NCI-H446 (cell line): ENCODE measurements at regions not wholly inside any gene's neighbourhood (a gene's known extent, or its start where the extent isn't known, plus 50 kb on each side); places are given as distances from the start of the nearest gene placed in this dataset.
A peak's percentile ranks its signal among the peaks of the same experiment; 100 is the strongest.
"Not testable (repeated sequence)": the region's sequence is repeated elsewhere in the genome, so short reads cannot be mapped to it uniquely, and the experiment has no call there.

Source experiments
- DNase-seq, 2 experiments: peaks; one replicate each; lab custom pipeline; 2025; lab: John Stamatoyannopoulos, UW

DNA sequence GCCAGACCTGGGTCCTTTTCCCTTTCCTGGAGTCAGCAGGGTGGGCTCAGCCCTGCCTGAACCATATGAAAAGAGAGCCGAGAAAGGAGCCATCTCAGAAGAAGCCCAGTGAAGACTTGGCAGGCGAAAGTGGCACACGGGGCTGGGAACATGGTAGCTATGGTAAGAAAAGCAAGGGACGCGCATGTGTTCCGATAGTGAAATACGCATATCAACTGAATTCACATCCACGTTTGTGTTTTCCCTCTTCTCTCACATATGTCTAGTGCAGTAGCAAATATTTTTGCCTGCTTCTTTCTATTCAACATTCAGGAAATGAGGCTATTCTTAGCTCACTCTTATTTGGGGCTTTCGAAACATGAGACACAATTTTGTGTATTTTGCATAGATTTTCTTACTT, 54.1 kb upstream of the PEG3 start:
- DNase-seq, result no peak

DNA sequence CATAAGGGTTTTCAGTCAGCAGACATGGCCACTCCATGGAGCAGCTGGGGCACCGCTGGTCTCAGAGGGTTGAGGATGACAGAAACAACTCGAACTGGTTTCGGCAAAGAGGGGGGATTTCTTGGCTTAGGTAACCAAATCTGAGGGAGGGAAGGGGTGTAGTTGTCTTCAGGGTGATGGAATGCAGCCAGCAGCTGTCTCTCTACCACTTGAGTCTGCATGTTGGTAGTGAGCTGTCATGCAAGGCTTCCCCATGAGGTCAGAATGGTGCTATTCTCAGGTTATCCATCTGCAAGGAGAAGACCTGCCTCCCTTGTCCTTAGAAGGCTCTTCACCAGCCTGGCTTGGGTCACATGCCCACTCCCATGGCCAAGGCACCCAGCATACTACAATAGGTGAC, 55.6 kb upstream of the PEG3 start:
- no peak for DNase-seq

DNA sequence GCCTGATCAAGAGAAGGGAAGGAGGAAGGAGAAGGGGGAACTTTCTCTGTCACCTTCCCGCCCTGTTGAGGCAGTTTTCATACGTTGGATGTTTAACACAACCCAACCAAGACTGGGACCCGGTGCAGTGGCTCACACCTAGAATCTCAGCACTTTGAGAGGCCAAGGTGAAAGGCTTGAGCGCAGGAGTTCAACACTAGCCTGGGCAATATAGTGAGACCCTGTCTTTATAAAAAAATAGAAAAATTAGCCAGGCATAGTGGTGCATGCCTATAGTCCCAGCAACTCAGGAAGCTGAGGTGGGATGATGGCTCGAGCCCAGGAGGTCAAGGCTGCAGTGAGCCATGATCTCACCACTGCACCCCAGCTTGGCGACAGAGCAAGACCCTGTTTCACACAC, 59.4 kb upstream of the PEG3 start:
- DNase-seq, result no peak

DNA sequence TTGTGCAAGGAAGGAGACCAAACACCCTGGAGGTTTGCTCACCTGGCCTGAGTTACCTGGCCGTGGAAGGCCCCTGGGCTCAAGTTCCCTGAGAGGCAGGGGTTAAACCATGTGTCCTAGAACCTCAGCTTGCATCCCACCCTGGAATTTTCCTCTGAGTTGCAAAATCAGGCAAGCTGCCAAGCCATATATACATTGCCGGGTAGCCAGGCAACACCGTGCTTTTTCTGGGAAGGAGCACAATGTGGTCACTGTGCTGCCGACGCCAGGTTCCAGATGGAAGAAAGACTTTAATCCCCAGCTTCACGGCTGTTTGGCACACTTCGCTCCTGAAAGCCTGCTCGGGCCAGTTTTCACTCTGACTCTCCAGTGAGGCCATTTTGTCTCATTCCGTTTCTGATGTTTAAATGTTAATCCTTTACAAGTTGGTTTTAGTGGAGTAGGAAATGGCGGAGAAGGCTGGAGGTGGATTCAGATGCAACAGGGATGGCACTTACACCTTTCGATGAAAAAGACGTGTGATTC, 60.1 kb upstream of the PEG3 start:
- DNase-seq, result no peak

DNA sequence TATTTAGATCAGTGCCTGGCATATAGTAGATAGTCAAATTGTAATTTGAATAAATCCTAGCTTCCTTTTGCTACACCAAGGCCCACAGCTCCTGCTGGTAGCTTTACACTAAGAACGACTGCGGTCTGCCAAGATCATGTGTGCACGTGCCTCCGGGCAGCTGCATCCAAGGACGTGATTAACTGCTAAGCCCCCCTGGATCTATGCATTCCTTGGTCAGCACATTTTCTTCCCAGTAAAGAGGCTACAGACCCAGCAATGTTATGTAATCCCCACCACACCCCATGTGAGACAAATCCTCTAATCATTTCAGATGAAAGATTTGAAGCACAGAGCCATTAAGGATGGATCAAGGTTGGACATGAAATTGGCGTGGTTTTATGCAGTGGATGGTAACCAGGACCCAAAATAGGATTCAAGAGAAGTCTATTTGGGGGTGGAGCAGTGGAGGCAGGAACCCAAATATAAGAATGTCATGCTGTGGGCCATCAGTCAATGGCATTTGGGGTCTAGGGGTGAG, 65.2 kb upstream of the PEG3 start:
- DNase-seq, result no peak

DNA sequence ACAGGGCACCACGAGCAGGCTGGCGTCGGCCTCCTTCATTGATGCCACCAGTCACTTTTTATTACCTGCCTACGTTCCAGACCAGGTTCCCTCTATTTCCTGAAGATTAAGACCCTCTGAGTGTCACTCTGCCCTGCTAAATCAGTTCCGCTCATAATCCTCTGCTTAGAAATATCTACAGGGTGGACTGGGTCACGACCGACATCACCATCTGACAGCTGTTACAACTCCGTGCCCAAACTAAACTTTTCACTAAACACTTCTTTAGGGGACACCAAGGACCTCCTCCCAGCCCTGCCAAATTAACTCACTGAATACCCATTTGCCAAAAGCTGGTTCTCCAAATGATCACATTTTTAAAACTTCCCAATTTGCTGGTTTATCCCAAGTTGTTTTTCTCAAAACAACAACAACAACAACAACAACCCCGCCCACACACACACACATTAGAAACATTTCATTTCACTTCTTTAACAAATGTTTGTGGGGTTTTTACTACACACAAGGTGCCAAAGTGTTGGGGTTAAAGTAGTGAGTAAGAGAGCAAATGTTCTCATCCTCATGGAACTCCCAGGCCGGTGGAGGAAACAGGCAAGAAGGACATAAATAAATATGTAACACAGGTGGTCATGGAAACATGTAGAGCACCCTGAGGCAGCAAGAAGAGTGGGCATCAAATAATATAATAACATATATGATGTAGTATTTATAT, 72.0 kb upstream of the PEG3 start:
- DNase-seq, result no peak

DNA sequence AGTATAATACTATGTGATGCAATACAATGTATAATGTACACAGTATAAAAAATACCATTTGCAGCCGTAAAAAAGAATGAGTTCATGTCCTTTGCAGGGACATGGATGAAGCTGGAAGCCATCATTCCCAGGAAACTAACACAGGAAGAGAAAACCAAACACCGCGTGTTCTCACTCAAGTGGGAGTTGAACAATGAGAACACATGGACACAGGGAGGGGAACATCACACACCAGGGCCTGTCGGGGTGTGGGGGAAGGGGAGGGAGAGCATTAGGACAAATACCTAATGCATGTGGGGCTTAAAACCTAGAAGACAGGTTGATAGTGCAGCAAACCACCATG, 72.6 kb upstream of the PEG3 start:
- not testable (repeated sequence) for DNase-seq

DNA sequence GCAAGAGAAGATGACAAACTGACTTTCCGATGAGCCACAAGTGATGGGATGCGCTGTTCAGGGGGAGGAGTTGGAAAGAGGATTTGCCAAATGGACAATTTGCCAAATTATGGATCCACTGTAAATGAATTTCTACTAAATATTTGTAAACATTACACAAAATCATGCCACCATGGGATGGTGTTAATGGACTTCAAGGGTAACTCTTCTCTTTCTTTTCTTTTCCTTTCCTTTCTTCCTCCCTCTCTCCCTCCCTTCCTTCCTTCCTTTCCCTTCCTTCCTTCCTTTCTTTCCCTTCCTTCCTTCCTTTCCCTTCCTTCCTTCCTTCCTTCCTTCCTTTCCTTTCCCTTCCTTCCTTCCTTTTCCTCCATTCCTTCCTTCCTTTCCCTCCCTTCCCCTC, 76.0 kb upstream of the PEG3 start:
- DNase-seq, result no peak

DNA sequence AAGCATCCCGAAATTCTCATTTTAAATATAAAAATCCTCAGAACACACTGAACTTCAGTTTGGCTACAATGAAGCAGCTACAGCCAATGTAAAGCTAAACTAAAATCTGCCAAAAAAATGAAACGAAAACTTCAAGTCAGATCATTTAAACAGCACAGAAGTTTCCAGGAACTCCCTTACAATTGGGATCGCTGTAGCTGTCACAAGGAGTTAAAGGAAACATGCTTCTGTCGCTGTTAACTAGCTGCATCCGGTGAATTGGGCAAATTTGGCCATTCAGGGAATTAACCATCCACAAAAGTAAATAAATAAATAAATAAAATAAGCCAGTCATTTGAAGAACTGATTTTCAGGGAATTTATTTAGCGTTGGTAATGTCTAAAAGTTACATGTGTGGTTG, 77.0 kb upstream of the PEG3 start:
- DNase-seq, result no peak

- DNase-seq, result no peak
These were observed 77.5 kb upstream of the PEG3 start for GRCh38 chr19:56917998-56918397.

- no peak for DNase-seq
These were observed 78.3 kb upstream of the PEG3 start for GRCh38 chr19:56918682-56919307.

- DNase-seq, result no peak
These were observed 78.9 kb upstream of the PEG3 start for GRCh38 chr19:56919308-56919995.

DNA sequence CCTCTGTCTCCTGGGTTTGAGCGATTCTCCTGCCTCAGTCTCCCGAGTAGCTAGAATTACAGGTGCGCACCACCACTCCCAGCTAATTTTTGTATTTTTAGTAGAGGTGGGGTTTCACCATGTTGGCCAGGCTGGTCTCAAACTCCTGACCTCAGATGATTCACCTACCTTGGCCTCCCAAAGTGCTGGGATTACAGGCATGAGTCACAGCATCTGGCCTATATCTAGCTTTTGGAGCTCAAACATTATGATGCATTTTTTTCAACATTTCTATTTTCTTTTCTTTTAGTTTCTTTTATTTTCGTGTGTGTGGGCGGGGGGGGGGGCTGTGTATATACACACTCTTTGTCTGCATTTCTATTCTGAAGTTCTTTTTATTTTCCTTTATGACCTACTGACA, 85.6 kb upstream of the PEG3 start:
- DNase-seq, result not testable (repeated sequence)

GRCh38 chr19:56927294-56927693, 86.8 kb upstream of the PEG3 start:
- no peak for DNase-seq

GRCh38 chr19:56927791-56928207, 87.3 kb upstream of the PEG3 start:
- no peak for DNase-seq

DNA sequence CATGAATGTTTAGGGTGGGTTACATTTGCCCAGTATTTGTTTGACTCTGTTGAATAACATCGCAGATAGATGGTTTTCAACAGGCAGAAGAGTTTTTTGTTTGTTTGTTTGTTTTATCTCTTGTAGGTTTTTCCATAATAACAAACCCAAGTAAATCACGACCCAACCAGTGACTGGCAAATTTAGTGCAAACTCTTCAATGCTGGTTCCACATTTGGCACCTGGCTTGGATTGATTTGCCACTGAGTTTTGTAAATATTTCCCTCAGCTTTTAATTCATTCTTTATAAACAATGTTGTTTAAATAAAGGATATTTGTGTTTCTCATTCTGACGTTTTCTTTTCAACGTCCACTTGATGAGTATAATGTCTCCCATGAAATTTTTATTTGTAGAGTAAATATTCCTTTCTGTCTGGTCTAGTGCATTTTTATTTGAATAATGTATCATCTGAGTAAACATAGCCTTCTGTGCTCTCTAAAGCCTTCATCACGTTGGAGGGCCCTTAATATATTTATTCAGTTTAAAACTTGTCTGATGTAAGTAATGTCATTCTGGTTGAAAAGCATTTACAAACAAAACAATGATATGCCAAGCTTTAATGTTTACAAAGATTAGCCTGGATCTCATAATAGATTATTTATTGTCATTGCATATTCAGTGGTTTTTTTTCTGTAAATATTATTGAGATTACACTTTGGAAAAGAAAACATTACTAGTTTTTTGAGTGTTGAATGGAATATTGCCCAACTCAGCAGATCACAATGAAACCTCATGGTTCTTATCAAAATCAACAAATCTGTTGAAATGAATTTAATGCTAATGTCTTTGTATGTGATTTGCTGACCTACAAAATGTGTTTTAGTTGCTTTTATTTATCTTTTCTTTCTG, 90.4 kb upstream of the PEG3 start:
- DNase-seq, result no peak

GRCh38 chr19:56933014-56933705, 92.6 kb upstream of the PEG3 start:
- no peak for DNase-seq

- DNase-seq, result no peak
These were observed 94.0 kb upstream of the PEG3 start for GRCh38 chr19:56934438-56935090.

- no peak for DNase-seq
These were observed 99.4 kb upstream of the PEG3 start for GRCh38 chr19:56939951-56940350.

DNA sequence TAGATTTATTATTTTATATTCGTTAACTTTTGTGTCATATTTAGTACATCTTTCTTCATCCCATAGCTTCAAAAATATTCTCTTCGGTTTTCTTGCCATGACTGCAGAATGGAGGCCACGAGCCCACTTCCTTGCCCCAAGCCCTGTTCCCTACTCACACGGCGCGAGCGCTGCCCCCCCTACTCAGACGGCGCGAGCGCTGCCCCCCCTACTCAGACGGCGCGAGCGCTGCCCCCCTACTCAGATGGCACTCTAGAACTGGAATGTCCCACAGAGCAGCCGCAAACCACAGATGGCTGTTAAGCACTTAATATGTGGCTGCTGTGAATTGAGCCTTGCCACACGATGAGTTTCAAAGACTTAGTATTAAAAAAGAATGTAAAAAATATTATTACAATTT, 102.2 kb upstream of the PEG3 start:
- DNase-seq, result peak in 1 of 2 experiments; percentile 5

GRCh38 chr19:56946159-56946558, 105.6 kb upstream of the PEG3 start:
- DNase-seq, result no peak
